Fibroblast of the conjunctiva (primary cell): ENCODE measurements at regions not wholly inside any gene's neighbourhood (a gene's known extent, or its start where the extent isn't known, plus 50 kb on each side); places are given as distances from the start of the nearest gene placed in this dataset.
"Not testable (repeated sequence)": the region's sequence is repeated elsewhere in the genome, so short reads cannot be mapped to it uniquely, and the experiment has no call there.

Experiments
- DNase-seq: peaks from one replicate; pipeline ENCODE4 v3.0.0-alpha.2; 2010; ENCODE audit warnings: low read depth

- DNase-seq, result no peak
These were observed 92.4 kb upstream of the TGM3 start for GRCh38 chr20:2203436-2203835.

GRCh38 chr20:2204021-2204420 lies 91.8 kb upstream of the TGM3 start:
- DNase-seq, result no peak

- DNase-seq, result peak; percentile 9
These were observed 88.6 kb upstream of the TGM3 start for GRCh38 chr20:2206957-2207769.

- DNase-seq, result no peak
These were observed 88.1 kb upstream of the TGM3 start for GRCh38 chr20:2207770-2208097.

GRCh38 chr20:2208897-2209296 lies 86.9 kb upstream of the TGM3 start:
- DNase-seq, result no peak

GRCh38 chr20:2210646-2211552 lies 84.9 kb upstream of the TGM3 start:
- DNase-seq, result peak; percentile 18

- DNase-seq, result no peak
These were observed 83.3 kb upstream of the TGM3 start for GRCh38 chr20:2212456-2213015.

- no peak for DNase-seq
These were observed 82.4 kb upstream of the TGM3 start for GRCh38 chr20:2213401-2213800.

- no peak for DNase-seq
These were observed 77.8 kb upstream of the TGM3 start for GRCh38 chr20:2217857-2218539.

- DNase-seq, result no peak
These were observed 76.3 kb upstream of the TGM3 start for GRCh38 chr20:2219481-2220006.

GRCh38 chr20:2220298-2220697 lies 75.5 kb upstream of the TGM3 start:
- DNase-seq, result no peak

GRCh38 chr20:2221921-2222320 lies 73.9 kb upstream of the TGM3 start:
- no peak for DNase-seq

GRCh38 chr20:2223558-2224367 lies 72.0 kb upstream of the TGM3 start:
- no peak for DNase-seq

- no peak for DNase-seq
These were observed 71.5 kb upstream of the TGM3 start for GRCh38 chr20:2224368-2224639.

GRCh38 chr20:2227285-2227684 lies 68.5 kb upstream of the TGM3 start:
- DNase-seq, result not testable (repeated sequence)

GRCh38 chr20:2227861-2228260 lies 67.9 kb upstream of the TGM3 start:
- no peak for DNase-seq

- no peak for DNase-seq
These were observed 66.9 kb upstream of the TGM3 start for GRCh38 chr20:2228926-2229325.

- DNase-seq, result no peak
These were observed 64.9 kb upstream of the TGM3 start for GRCh38 chr20:2230726-2231488.

GRCh38 chr20:2231701-2232100 lies 64.1 kb upstream of the TGM3 start:
- no peak for DNase-seq

GRCh38 chr20:2234598-2235191 lies 61.1 kb upstream of the TGM3 start:
- DNase-seq, result no peak
